H9 (cell line): ENCODE measurements at regions not wholly inside any gene's neighbourhood (a gene's known extent, or its start where the extent isn't known, plus 50 kb on each side); places are given as distances from the start of the nearest gene placed in this dataset.

ENCODE experiments used
- DNase-seq: peaks from one replicate; pipeline ENCODE4 v3.0.0-alpha.2; 2017
- H2AFZ ChIP-seq: one replicate; pipeline ENCODE4 v1.6.1; 2013; ENCODE audit warnings: mild to moderate bottlenecking, low read length, control low read depth, moderate library complexity
- H2AK5ac ChIP-seq: 2 replicates; pipeline ENCODE4 v1.6.1; 2013; ENCODE audit warnings: low read length, control low read depth, mixed read lengths; ENCODE audit not compliant: insufficient read length
- H2BK120ac ChIP-seq: one replicate; pipeline ENCODE4 v1.6.1; 2013; ENCODE audit warnings: low read depth, mild to moderate bottlenecking, low read length, control low read depth, inconsistent platforms; ENCODE audit not compliant: poor library complexity, severe bottlenecking
- H2BK12ac ChIP-seq: 2 replicates; pipeline ENCODE4 v1.6.1; 2013; ENCODE audit warnings: low read length, control low read depth, mixed read lengths, low read depth; ENCODE audit not compliant: insufficient read length
- H2BK15ac ChIP-seq: 2 replicates; pipeline ENCODE4 v1.6.1; 2013; ENCODE audit warnings: low read depth, low read length, control low read depth
- H2BK20ac ChIP-seq: one replicate; pipeline ENCODE4 v1.6.1; 2013; ENCODE audit warnings: low read depth, mild to moderate bottlenecking, low read length, control low read depth, inconsistent platforms; ENCODE audit not compliant: poor library complexity, severe bottlenecking
- H2BK5ac ChIP-seq: 2 replicates; pipeline ENCODE4 v1.6.1; 2013; ENCODE audit warnings: low read length, control low read depth, mixed read lengths; ENCODE audit not compliant: insufficient read length
- H3K14ac ChIP-seq: 2 replicates; pipeline ENCODE4 v1.6.1; 2013; ENCODE audit warnings: low read length, control low read depth; ENCODE audit not compliant: insufficient read depth
- H3K18ac ChIP-seq: 2 replicates; pipeline ENCODE4 v1.6.1; 2013; ENCODE audit warnings: low read depth, mild to moderate bottlenecking, mixed read lengths, low read length, control low read depth; ENCODE audit not compliant: insufficient read length
- H3K23ac ChIP-seq: 2 replicates; pipeline ENCODE4 v1.6.1; 2013; ENCODE audit warnings: low read length, control low read depth, mixed read lengths, low read depth; ENCODE audit not compliant: insufficient read length
- H3K23me2 ChIP-seq: 2 replicates; pipeline ENCODE4 v1.6.1; 2013; ENCODE audit warnings: low read depth, mild to moderate bottlenecking, mixed read lengths, low read length, control low read depth; ENCODE audit not compliant: insufficient read length, poor library complexity, severe bottlenecking
- H3K27ac ChIP-seq: 2 replicates; pipeline ENCODE4 v1.5.1; 2013; ENCODE audit warnings: low read length, control low read depth, mixed read lengths, low read depth; ENCODE audit not compliant: insufficient read length
- H3K27me3 ChIP-seq: 2 replicates; pipeline ENCODE4 v1.6.1; 2013; ENCODE audit warnings: low read length, control low read depth, inconsistent platforms; ENCODE audit not compliant: insufficient read depth
- H3K4ac ChIP-seq: 2 replicates; pipeline ENCODE4 v1.6.1; 2013; ENCODE audit warnings: low read depth, mild to moderate bottlenecking, control low read depth, inconsistent platforms, low read length, moderate library complexity
- H3K4me1 ChIP-seq: 2 replicates; pipeline ENCODE4 v1.6.1; 2013; ENCODE audit warnings: low read length, control low read depth, inconsistent platforms; ENCODE audit not compliant: insufficient read depth
- H3K4me2 ChIP-seq: 2 replicates; pipeline ENCODE4 v1.6.1; 2013; ENCODE audit warnings: low read length, control low read depth, mixed read lengths; ENCODE audit not compliant: insufficient read length, insufficient read depth
- H3K56ac ChIP-seq: 2 replicates; pipeline ENCODE4 v1.6.1; 2013; ENCODE audit warnings: low read depth, mild to moderate bottlenecking, mixed read lengths, low read length, control low read depth; ENCODE audit not compliant: insufficient read length
- H3K79me1 ChIP-seq: 2 replicates; pipeline ENCODE4 v1.6.1; 2013; ENCODE audit warnings: low read depth, mild to moderate bottlenecking, moderate library complexity, low read length, control low read depth, inconsistent platforms; ENCODE audit not compliant: insufficient read depth, poor library complexity, severe bottlenecking
- H3K79me2 ChIP-seq: 2 replicates; pipeline ENCODE4 v1.6.1; 2013; ENCODE audit warnings: low read length, control low read depth, inconsistent platforms; ENCODE audit not compliant: insufficient read depth
- H3K9ac ChIP-seq: 2 replicates; pipeline ENCODE4 v1.6.1; 2013; ENCODE audit warnings: low read length, control low read depth, mixed read lengths; ENCODE audit not compliant: insufficient read length; ENCODE audit errors: extremely low read depth
- H3K9me3 ChIP-seq: one replicate; pipeline ENCODE4 v1.6.1; 2013; ENCODE audit warnings: low read depth, low read length, inconsistent platforms; ENCODE audit not compliant: control insufficient read depth
- H3T11ph ChIP-seq: one replicate; pipeline ENCODE4 v1.6.1; 2013; ENCODE audit warnings: mild to moderate bottlenecking, low read length, control low read depth, inconsistent platforms
- H4K20me1 ChIP-seq: one replicate; pipeline ENCODE4 v1.6.1; 2013; ENCODE audit not compliant: control insufficient read depth, insufficient read length, insufficient read depth
- H4K5ac ChIP-seq: 2 replicates; pipeline ENCODE4 v1.6.1; 2013; ENCODE audit warnings: low read depth, mild to moderate bottlenecking, mixed read lengths, low read length, control low read depth; ENCODE audit not compliant: insufficient read length
- H4K8ac ChIP-seq: replicated peaks from 2 replicates; pipeline ENCODE4 v1.6.1; 2013; ENCODE audit warnings: low read length, control low read depth, mixed read lengths, low read depth; ENCODE audit not compliant: insufficient read length
- H4K91ac ChIP-seq: 2 replicates; pipeline ENCODE4 v1.6.1; 2013; ENCODE audit warnings: low read depth, mild to moderate bottlenecking, moderate library complexity, mixed read lengths, low read length, control low read depth; ENCODE audit not compliant: insufficient read length
- H3K27ac Mint-ChIP-seq, 3 experiments: 2 replicates in 2 of 3; 3 replicates in 1 of 3; pipeline ENCODE4 v1.8.0; 2020 to 2021; ENCODE audit warnings: mixed read lengths in 3 of 3, mild to moderate bottlenecking in 1 of 3, moderate library complexity in 1 of 3
- H3K27me3 Mint-ChIP-seq: 2 replicates; pipeline ENCODE4 v1.8.0; 2021; ENCODE audit warnings: low read depth, mild to moderate bottlenecking, moderate library complexity, mixed read lengths
- H3K36me3 Mint-ChIP-seq, 3 experiments: 2 replicates in 2 of 3; 3 replicates in 1 of 3; pipeline ENCODE4 v1.8.0; 2020 to 2021; ENCODE audit warnings: low read depth in 3 of 3, mixed read lengths in 3 of 3; ENCODE audit not compliant: insufficient read depth in 1 of 3
- H3K4me1 Mint-ChIP-seq, 2 experiments: 2 replicates each; pipeline ENCODE4 v1.8.0; 2020; ENCODE audit warnings: mixed read lengths in 2 of 2
- H3K4me3 Mint-ChIP-seq, 2 experiments: 2 replicates in 1 of 2; 3 replicates in 1 of 2; pipeline ENCODE4 v1.8.0; 2020 to 2021; ENCODE audit warnings: mild to moderate bottlenecking in 2 of 2, mixed read lengths in 2 of 2, moderate library complexity in 1 of 2
- H3K9me3 Mint-ChIP-seq, 2 experiments: 2 replicates in 1 of 2; 3 replicates in 1 of 2; pipeline ENCODE4 v1.8.0; 2020; ENCODE audit warnings: mild to moderate bottlenecking in 2 of 2, mixed read lengths in 2 of 2, moderate library complexity in 1 of 2
- TF ChIP-seq, protein P1 (sequence below): fragments of 200-600 bp; sonication (generic); conservative IDR thresholded peaks from 3 replicates; pipeline ENCODE4 v1.8.0; 2021; ENCODE audit warnings: antibody characterized with exemption, mild to moderate bottlenecking

DNA sequence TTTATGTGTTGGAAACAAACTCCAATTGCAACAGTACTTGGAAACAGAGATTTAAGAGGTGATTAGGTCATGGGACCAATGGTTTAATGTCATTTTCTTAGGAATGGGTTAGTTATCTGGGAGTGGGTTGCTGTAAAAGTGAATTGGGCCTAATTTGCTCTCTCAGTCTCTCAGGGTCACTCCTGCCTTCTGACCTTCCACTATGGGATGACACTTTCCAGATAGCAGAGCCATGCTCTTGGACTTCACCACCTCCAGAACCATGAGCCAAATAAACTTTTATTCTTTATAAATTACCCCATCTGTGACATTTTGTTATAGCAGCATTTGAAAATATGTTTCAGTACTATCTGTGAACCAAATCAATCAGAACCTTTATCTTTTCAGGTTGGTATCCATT, 1509.1 kb downstream of the REEP3 start:
- DNase-seq = no peak
- Histone ChIP-seq H3T11ph (no peak overlapping the region), H3K27me3 (no peaks in the 10 kb centered on the region), H3K9me3 (peaks cover 9% of the 10 kb centered on the region), H2BK120ac (no peak overlapping the region), H3K18ac (no peak overlapping the region), H2AFZ (no peak overlapping the region), H3K4me2 (no peak overlapping the region), H2BK12ac (no peak overlapping the region), H3K4me1 (no peaks in the 10 kb centered on the region), H2AK5ac (no peak overlapping the region), H3K79me1 (no peaks in the 10 kb centered on the region), H4K91ac (no peak overlapping the region), H3K23me2 (no peaks in the 10 kb centered on the region), H4K8ac (no peak overlapping the region), H3K14ac (no peak overlapping the region), H3K23ac (no peak overlapping the region), H3K56ac (no peak overlapping the region), H2BK15ac (no peak overlapping the region), H2BK20ac (no peak overlapping the region), H3K9ac (no peak overlapping the region), H3K27ac (no peak overlapping the region), H3K79me2 (no peaks in the 10 kb centered on the region), H4K5ac (no peak overlapping the region), H4K20me1 (no peaks in the 10 kb centered on the region), H3K4ac (no peak overlapping the region), H2BK5ac (no peak overlapping the region)
- TF ChIP-seq, protein P1, sequence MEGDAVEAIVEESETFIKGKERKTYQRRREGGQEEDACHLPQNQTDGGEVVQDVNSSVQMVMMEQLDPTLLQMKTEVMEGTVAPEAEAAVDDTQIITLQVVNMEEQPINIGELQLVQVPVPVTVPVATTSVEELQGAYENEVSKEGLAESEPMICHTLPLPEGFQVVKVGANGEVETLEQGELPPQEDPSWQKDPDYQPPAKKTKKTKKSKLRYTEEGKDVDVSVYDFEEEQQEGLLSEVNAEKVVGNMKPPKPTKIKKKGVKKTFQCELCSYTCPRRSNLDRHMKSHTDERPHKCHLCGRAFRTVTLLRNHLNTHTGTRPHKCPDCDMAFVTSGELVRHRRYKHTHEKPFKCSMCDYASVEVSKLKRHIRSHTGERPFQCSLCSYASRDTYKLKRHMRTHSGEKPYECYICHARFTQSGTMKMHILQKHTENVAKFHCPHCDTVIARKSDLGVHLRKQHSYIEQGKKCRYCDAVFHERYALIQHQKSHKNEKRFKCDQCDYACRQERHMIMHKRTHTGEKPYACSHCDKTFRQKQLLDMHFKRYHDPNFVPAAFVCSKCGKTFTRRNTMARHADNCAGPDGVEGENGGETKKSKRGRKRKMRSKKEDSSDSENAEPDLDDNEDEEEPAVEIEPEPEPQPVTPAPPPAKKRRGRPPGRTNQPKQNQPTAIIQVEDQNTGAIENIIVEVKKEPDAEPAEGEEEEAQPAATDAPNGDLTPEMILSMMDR = no peak
- Mint-ChIP-seq H3K36me3 (peaks cover 2 to 21% (median 3%) of the 10 kb centered on the region in 3 experiments; a peak in 5 of 7 replicates), H3K27me3 (no peaks in the 10 kb centered on the region), H3K4me3 (no peak overlapping the region), H3K9me3 (peaks cover 13 to 20% of the 10 kb centered on the region in 2 experiments; a peak in 4 of 5 replicates), H3K4me1 (peaks cover 4% of the 10 kb centered on the region in 2 experiments), H3K27ac (no peak overlapping the region)
